K562 (cell line): ENCODE measurements at regions not wholly inside any gene's neighbourhood (a gene's known extent, or its start where the extent isn't known, plus 50 kb on each side); places are given as distances from the start of the nearest gene placed in this dataset.

Source experiments
- ATAC-seq: fragments of 200-7000 bp; cut with Tn5 transposase; 3 replicates; pipeline ENCODE4 v1.9.1; 2020; ENCODE audit warnings: moderate library complexity
- BruUV-seq: library from RNA; stranded (reverse); fragments of 400-500 nt; replicated peaks from 2 replicates; lab custom pipeline; 2021; lab: Mats Ljungman, UMichigan
- CTCF ChIA-PET: fragments of 300-600 bp; formaldehyde crosslinking; extraction: SDS; loops from one replicate; lab custom pipeline; 2021; ENCODE audit warnings: low intra/inter-chr PET ratio; lab: Yijun Ruan, JAX
- POLR2A ChIA-PET: fragments of 300-600, 350-650 bp; sonication (Branson Sonifier 250); formaldehyde crosslinking; extraction: SDS; loops from one replicate; lab custom pipeline; 2021; ENCODE audit warnings: antibody characterized with exemption, inconsistent platforms; lab: Yijun Ruan, JAX
- DNase-seq, 4 experiments: peaks; one replicate each; pipeline versions ENCODE4 v3.0.0 to v3.0.0-alpha.2; 2011 to 2018; ENCODE audit warnings: low spot score in 3 of 4, mixed read lengths in 3 of 4; ENCODE audit errors: extremely low read depth in 1 of 4
- FAIRE-seq: peaks from 2 replicates; lab custom pipeline; 2011; peaks lifted over from hg19 to GRCh38; lab: Jason Lieb, UNC
- H2AFZ ChIP-seq: 2 replicates; pipeline ENCODE4 v1.6.0; 2011; ENCODE audit warnings: low read depth, low read length, control low read depth, inconsistent platforms
- H3K27ac ChIP-seq: fragments of 200-600 bp; 3 replicates; pipeline ENCODE4 v1.8.0; 2011; ENCODE audit warnings: low read depth, mild to moderate bottlenecking, control low read depth, inconsistent platforms, low read length, moderate library complexity, mixed read lengths; ENCODE audit errors: extremely low read depth
- H3K27me3 ChIP-seq, 2 experiments: fragments of 300-600 bp in 1 of 2; 2 replicates in 1 of 2; 3 replicates in 1 of 2; pipeline versions ENCODE4 v1.6.0 to v1.8.0; 2011; ENCODE audit warnings: inconsistent platforms in 2 of 2, low read length in 2 of 2, mild to moderate bottlenecking in 1 of 2, mixed read lengths in 1 of 2, moderate library complexity in 1 of 2; ENCODE audit not compliant: control insufficient read depth in 2 of 2, insufficient read depth in 2 of 2
- H3K36me3 ChIP-seq: fragments of 300-600 bp; 3 replicates; pipeline ENCODE4 v1.8.0; 2011; ENCODE audit warnings: mild to moderate bottlenecking, low read length, inconsistent platforms; ENCODE audit not compliant: control insufficient read depth, insufficient read depth
- H3K4me1 ChIP-seq, 2 experiments: fragments of 200-600 bp in 1 of 2; replicated peaks in 1 of 2; 2 replicates in 1 of 2; 3 replicates in 1 of 2; pipeline versions ENCODE4 v1.5.1 to v1.8.0; 2011; ENCODE audit warnings: inconsistent platforms in 2 of 2, low read length in 2 of 2, mild to moderate bottlenecking in 1 of 2, mixed read lengths in 1 of 2, moderate library complexity in 1 of 2; ENCODE audit not compliant: control insufficient read depth in 2 of 2, insufficient read depth in 2 of 2
- H3K4me2 ChIP-seq: 2 replicates; pipeline ENCODE4 v1.6.1; 2011; ENCODE audit warnings: low read length, control low read depth, inconsistent platforms, mixed read lengths; ENCODE audit not compliant: insufficient read depth
- H3K4me3 ChIP-seq: fragments of 200-600 bp; sonication (generic), shearing (Covaris generic); 2 replicates; pipeline ENCODE4 v1.5.1; 2016; ENCODE audit warnings: control low read depth, inconsistent platforms
- H3K79me2 ChIP-seq: fragments of 200-600 bp; 3 replicates; pipeline ENCODE4 v1.8.0; 2011; ENCODE audit warnings: low read length, inconsistent platforms; ENCODE audit not compliant: control insufficient read depth, insufficient read depth
- H3K9ac ChIP-seq, 2 experiments: 2 replicates each; pipeline versions ENCODE4 v1.6.0 to v1.6.1; 2011; ENCODE audit warnings: low read depth in 2 of 2, low read length in 2 of 2, control low read depth in 1 of 2, inconsistent platforms in 1 of 2, mild to moderate bottlenecking in 1 of 2, mixed read lengths in 1 of 2; ENCODE audit not compliant: insufficient read depth in 1 of 2
- H3K9me1 ChIP-seq: one replicate; pipeline ENCODE4 v1.6.0; 2011; ENCODE audit warnings: inconsistent platforms, mild to moderate bottlenecking, low read length, moderate library complexity; ENCODE audit not compliant: control insufficient read depth, insufficient read depth
- H3K9me3 ChIP-seq: replicated peaks from 2 replicates; pipeline ENCODE4 v1.5.1; 2011; ENCODE audit warnings: low read depth, low read length, inconsistent platforms; ENCODE audit not compliant: control insufficient read depth, insufficient read depth
- H4K20me1 ChIP-seq: replicated peaks from 2 replicates; pipeline ENCODE4 v1.6.1; 2011; ENCODE audit warnings: low read length, inconsistent platforms, mixed read lengths; ENCODE audit not compliant: control insufficient read depth, insufficient read depth
- EHMT2 ChIP-seq: fragments of 450-650 bp; IDR thresholded peaks from 2 replicates; pipeline ENCODE4 v1.6.1; 2018; ENCODE audit warnings: antibody characterized with exemption
- ETV5 ChIP-seq: sonication (generic); formaldehyde crosslinking; IDR thresholded peaks from 2 replicates; pipeline ENCODE4 v1.4.0; 2020; ENCODE audit warnings: low read depth, mild to moderate bottlenecking, missing genetic modification reagents
- HIVEP1 ChIP-seq: fragments of 250-450 bp; sonication (Bioruptor Pico); IDR thresholded peaks from 2 replicates; pipeline ENCODE4 v1.4.0; 2020; ENCODE audit warnings: mild to moderate bottlenecking
- MAFG ChIP-seq: fragments of 450-650 bp; conservative IDR thresholded peaks from 2 replicates; pipeline ENCODE4 v1.6.1; 2016; ENCODE audit warnings: missing genetic modification characterization, missing compliant biosample characterization
- PBX2 ChIP-seq, 2 experiments: IDR thresholded peaks in 1 of 2; conservative IDR thresholded peaks in 1 of 2; 2 replicates each; pipeline ENCODE4 v1.6.1; 2016; ENCODE audit warnings: low read depth in 2 of 2, mild to moderate bottlenecking in 1 of 2, missing compliant biosample characterization in 1 of 2, missing genetic modification characterization in 1 of 2, moderate library complexity in 1 of 2
- RFX1 ChIP-seq: fragments of 450-650 bp; IDR thresholded peaks from 2 replicates; pipeline ENCODE4 v1.6.1; 2016; ENCODE audit warnings: mild to moderate bottlenecking, moderate library complexity
- SIN3A ChIP-seq, 2 experiments: fragments of 150-350 bp in 1 of 2; IDR thresholded peaks; 2 replicates each; pipeline ENCODE4 v1.6.1; 2011 to 2016; ENCODE audit warnings: borderline replicate concordance in 2 of 2, low read depth in 2 of 2, low read length in 2 of 2, mild to moderate bottlenecking in 2 of 2, moderate library complexity in 2 of 2; ENCODE audit not compliant: control insufficient read depth in 1 of 2
- SMARCB1 ChIP-seq: IDR thresholded peaks from 2 replicates; pipeline ENCODE4 v1.6.1; 2011; ENCODE audit warnings: improper control_type of control experiment, low read depth; ENCODE audit not compliant: insufficient read length
- SREBF1 ChIP-seq: fragments of 150-350 bp; IDR thresholded peaks from 2 replicates; pipeline ENCODE4 v1.6.1; 2014; ENCODE audit warnings: antibody characterized with exemption, low read depth, low read length, borderline replicate concordance
- TFAM ChIP-seq: fragments of 250-450 bp; sonication (Bioruptor Pico); conservative IDR thresholded peaks from 2 replicates; pipeline ENCODE4 v1.5.0; 2021; ENCODE audit warnings: mild to moderate bottlenecking, moderate library complexity
- ZBTB26 ChIP-seq: fragments of 450-650 bp; formaldehyde crosslinking; IDR thresholded peaks from 2 replicates; pipeline ENCODE4 v1.4.0; 2022; ENCODE audit warnings: missing genetic modification characterization
- ZNF121 ChIP-seq: sonication (generic); formaldehyde crosslinking; conservative IDR thresholded peaks from 2 replicates; pipeline ENCODE4 v1.8.0; 2022; ENCODE audit warnings: missing genetic modification reagents
- ZNF79 ChIP-seq: fragments of 250-450 bp; sonication (Bioruptor Pico); IDR thresholded peaks from 2 replicates; pipeline ENCODE4 v1.4.0; 2020; ENCODE audit warnings: low read depth, mild to moderate bottlenecking, moderate library complexity
- WGBS: fragments of 100-300 bp; shearing (Covaris generic); methylation state at CpG from one replicate; pipeline ENCODE4 v1.1.6; 2016; ENCODE audit warnings: low coverage, mixed read lengths; ENCODE audit not compliant: insufficient coverage; ENCODE audit errors: missing lambda C conversion rate; 5-methylcytosine and 5-hydroxymethylcytosine counted together
- in situ Hi-C: fragments of 300-500 bp; cut with MboI; formaldehyde crosslinking; loops from 4 replicates; pipeline ENCODE4 v1.15.0; 2018; ENCODE audit warnings: inconsistent platforms, mixed read lengths
- intact Hi-C: fragments of 100-400 bp; cut with micrococcal nuclease; formaldehyde crosslinking; loops from 2 replicates; pipeline ENCODE4 v1.14.2; 2022
- TF ChIP-seq, protein P1 (sequence below): fragments of 450-650 bp; IDR thresholded peaks from 2 replicates; pipeline ENCODE4 v1.6.1; 2016; ENCODE audit warnings: low read depth, mild to moderate bottlenecking, moderate library complexity
- TF ChIP-seq, protein P2 (sequence below): fragments of 450-650 bp; formaldehyde crosslinking; conservative IDR thresholded peaks from 2 replicates; pipeline ENCODE4 v1.4.0; 2022; ENCODE audit warnings: mild to moderate bottlenecking, missing genetic modification characterization

DNA sequence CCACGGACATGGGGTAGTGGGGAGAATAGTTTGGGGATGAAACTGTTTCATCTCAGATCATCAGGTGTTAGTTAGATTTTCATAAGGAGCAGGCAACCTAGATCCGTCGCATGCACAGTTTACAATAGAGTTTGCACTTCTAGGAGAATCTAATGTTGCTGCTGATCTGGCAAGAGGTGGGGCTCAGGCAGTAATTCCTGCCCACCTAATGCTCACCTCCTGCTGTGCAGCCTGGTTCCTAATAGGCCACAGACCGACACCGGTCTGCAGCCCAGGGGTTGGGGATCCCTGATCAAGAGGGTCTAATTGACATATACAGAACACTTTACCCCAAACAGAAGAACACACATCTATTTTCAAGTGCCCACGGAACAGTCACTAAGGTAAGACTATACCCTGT, 275.1 kb downstream of the PTPRU start:
- FAIRE-seq, result no peak
- Histone ChIP-seq H3K9me3 (no peaks in the 10 kb centered on the region), H3K79me2 (no peaks in the 10 kb centered on the region), H3K9ac (no peak overlapping the region), H3K4me2 (no peak overlapping the region), H3K36me3 (no peaks in the 10 kb centered on the region), H3K27ac (no peak overlapping the region), H3K27me3 (peaks cover 0 to 4% of the 10 kb centered on the region in 2 experiments; a peak in 1 of 5 replicates)
- WGBS, result 0% methylated on average over 6 of the region's 6 CpGs
- CTCF ChIA-PET, result no interaction called here
- in situ Hi-C loops, result no loop called here
- TF ChIP-seq ETV5 (CRISPR knock-in tag) (no peak), SIN3A (IDR thresholded peaks at IDR 0.05; ENCODE audit: borderline replicate concordance in 2 of 2, control insufficient read depth in 1 of 2, low read depth in 2 of 2, low read length in 2 of 2) (no peak), PBX2 (CRISPR knock-in tag; IDR thresholded peaks at IDR 0.05; ENCODE audit: low read depth) (no peak), PBX2 (tag; conservative IDR thresholded peaks at IDR 0.05; ENCODE audit: low read depth) (no peak), SREBF1 (no peak), SMARCB1 (no peak), TFAM (CRISPR knock-in tag) (no peak), ZBTB26 (CRISPR knock-in tag) (no peak), HIVEP1 (CRISPR knock-in tag) (no peak), MAFG (tag) (no peak), EHMT2 (no peak), RFX1 (no peak), ZNF121 (CRISPR knock-in tag) (no peak), ZNF79 (CRISPR knock-in tag) (no peak)
- TF ChIP-seq, protein P1, sequence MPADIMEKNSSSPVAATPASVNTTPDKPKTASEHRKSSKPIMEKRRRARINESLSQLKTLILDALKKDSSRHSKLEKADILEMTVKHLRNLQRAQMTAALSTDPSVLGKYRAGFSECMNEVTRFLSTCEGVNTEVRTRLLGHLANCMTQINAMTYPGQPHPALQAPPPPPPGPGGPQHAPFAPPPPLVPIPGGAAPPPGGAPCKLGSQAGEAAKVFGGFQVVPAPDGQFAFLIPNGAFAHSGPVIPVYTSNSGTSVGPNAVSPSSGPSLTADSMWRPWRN, result no peak
- TF ChIP-seq, protein P2, sequence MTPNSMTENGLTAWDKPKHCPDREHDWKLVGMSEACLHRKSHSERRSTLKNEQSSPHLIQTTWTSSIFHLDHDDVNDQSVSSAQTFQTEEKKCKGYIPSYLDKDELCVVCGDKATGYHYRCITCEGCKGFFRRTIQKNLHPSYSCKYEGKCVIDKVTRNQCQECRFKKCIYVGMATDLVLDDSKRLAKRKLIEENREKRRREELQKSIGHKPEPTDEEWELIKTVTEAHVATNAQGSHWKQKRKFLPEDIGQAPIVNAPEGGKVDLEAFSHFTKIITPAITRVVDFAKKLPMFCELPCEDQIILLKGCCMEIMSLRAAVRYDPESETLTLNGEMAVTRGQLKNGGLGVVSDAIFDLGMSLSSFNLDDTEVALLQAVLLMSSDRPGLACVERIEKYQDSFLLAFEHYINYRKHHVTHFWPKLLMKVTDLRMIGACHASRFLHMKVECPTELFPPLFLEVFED (CRISPR knock-in tag), result no peak
- TF ChIP-seq, all 486 proteins: peak for 0
- Histone ChIP-seq H3K4me1 (no peaks in the 10 kb centered on the region), H3K9me1 (no peaks in the 10 kb centered on the region), H4K20me1 (no peaks in the 10 kb centered on the region), H2AFZ (no peak overlapping the region), H3K4me3 (no peak overlapping the region)
- DNase-seq, result no peak
- intact Hi-C loops, result loop anchor here (10.0 kb wide), 1 partner anchor 1193 kb away; no protein-coding TSS in a partner anchor
- no peak for ATAC-seq
- BruUV-seq, result no TSS peak
- POLR2A ChIA-PET, result no interaction called here
